ENCODE measurements at regions not wholly inside any gene's neighbourhood (a gene's known extent, or its start where the extent isn't known, plus 50 kb on each side); places are given as distances from the start of the nearest gene placed in this dataset.

DNA sequence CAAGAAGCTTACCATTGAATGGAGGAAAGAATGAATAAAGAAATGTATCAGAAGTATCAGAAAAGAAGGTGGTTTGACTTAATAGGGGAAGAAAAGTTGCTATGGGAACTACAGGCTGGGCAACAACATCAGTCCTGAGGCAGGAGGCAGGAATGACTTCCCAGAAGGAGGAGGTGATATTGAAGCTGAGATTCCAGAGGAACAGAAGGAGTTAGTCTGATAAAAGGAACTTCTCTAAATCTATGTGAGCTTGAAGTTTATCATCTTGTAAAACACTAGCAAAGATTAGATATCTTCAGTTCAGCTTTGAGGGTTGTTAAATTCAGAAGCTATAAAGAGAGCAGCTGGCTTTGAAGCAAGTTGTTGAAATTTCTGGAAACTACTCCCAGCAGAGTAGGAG, 213.3 kb upstream of the THRB start:
- TF ChIP-seq, protein P1, sequence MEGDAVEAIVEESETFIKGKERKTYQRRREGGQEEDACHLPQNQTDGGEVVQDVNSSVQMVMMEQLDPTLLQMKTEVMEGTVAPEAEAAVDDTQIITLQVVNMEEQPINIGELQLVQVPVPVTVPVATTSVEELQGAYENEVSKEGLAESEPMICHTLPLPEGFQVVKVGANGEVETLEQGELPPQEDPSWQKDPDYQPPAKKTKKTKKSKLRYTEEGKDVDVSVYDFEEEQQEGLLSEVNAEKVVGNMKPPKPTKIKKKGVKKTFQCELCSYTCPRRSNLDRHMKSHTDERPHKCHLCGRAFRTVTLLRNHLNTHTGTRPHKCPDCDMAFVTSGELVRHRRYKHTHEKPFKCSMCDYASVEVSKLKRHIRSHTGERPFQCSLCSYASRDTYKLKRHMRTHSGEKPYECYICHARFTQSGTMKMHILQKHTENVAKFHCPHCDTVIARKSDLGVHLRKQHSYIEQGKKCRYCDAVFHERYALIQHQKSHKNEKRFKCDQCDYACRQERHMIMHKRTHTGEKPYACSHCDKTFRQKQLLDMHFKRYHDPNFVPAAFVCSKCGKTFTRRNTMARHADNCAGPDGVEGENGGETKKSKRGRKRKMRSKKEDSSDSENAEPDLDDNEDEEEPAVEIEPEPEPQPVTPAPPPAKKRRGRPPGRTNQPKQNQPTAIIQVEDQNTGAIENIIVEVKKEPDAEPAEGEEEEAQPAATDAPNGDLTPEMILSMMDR (IDR thresholded peaks at IDR 0.05; ENCODE audit: extremely low read depth, missing control alignments): no peak
- no peak for DNase-seq (ENCODE audit: low spot score)

DNA sequence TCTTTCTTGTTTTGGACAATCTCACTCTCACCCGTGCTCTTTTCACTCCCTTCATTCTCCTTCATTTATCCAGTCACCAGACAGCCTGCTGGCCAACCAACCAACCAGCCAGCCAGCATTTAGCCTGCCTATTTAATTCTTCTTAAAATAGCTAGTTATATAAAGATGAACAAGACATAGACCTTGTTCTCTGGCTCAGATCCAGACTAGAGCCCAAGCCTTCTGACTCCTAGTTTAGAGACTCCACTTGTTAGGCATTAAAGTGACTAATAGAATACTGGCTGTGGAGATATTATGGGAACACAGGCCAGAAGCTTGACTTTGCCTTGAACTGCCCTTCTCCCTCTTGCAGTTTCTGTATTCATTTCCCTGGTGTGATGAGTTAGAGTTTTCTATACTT, 215.3 kb upstream of the THRB start:
- TF ChIP-seq, protein P1 (IDR thresholded peaks at IDR 0.05; ENCODE audit: extremely low read depth, missing control alignments): no peak
- DNase-seq (ENCODE audit: low spot score): no peak

DNA sequence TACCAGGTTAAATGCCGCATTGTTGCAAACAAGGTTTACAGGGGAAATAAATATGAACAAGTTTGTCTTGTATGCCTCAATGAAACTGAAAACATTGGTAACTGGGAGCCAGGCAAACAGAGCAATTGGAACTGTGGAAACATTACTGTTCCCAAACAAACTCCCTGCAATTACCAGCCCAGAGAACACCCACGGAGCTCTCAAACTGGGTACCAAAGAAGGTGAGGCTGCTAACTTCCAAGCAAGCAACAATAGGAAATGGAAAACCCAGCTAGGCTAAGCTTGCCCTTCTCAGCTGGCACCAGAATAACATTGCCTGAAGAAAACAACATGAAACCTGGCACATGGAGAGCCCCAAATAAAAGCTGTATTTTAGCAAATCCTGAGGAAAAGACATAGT, 218.9 kb upstream of the THRB start:
- no peak for DNase-seq (ENCODE audit: low spot score)
- TF ChIP-seq, protein P1 (IDR thresholded peaks at IDR 0.05; ENCODE audit: extremely low read depth, missing control alignments): no peak

DNA sequence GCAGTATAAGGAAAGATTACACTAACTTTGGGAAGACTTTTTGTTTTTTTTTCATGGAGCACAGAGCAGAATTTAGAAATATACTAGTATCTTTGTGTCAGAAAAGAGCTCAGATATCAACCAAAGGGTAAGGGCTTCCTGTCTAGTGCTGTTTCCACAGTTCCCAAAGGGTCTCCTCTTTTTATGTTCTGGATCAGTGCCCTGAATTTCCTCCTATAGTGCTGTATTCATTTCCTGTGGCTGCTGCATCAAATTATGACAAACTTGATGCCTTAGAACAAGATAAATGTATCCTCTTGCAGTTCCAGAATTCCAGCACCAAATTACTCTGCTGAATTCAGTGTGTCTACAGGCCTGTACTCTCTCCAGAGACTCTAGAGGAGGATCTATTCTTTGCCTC, 219.8 kb upstream of the THRB start:
- TF ChIP-seq, protein P1 (IDR thresholded peaks at IDR 0.05; ENCODE audit: extremely low read depth, missing control alignments): no peak
- no peak for DNase-seq (ENCODE audit: low spot score)

DNA sequence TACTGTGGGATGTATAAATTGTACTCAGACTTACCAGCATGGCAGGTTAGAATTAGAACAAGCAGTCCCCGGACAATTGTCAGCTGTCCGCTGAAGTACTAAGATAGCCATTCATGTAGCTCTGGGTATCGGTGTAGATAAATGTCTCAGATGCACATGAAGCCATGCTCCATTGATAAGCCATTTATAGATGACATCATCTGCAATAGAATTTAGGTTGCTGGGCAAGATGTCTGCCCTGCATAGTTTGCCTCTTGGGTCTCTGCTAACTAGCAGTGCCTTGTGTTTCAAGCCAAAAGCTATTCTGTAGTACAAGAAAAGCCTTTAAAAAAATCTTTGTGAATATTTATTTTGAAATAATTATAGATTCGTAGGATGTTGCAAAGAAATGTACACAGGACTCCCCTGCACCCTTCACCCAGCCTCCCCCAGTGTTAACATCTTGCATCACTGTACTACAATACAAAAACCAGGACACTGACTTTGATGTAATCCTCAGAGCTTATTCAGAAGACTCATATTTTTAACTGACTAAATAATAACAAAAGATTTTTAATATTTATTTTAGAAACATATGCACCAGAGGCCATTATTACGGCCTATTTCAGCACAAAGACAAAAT, 220.6 kb upstream of the THRB start:
- TF ChIP-seq, protein P1 (IDR thresholded peaks at IDR 0.05; ENCODE audit: extremely low read depth, missing control alignments): no peak
- no peak for DNase-seq (ENCODE audit: low spot score)

DNA sequence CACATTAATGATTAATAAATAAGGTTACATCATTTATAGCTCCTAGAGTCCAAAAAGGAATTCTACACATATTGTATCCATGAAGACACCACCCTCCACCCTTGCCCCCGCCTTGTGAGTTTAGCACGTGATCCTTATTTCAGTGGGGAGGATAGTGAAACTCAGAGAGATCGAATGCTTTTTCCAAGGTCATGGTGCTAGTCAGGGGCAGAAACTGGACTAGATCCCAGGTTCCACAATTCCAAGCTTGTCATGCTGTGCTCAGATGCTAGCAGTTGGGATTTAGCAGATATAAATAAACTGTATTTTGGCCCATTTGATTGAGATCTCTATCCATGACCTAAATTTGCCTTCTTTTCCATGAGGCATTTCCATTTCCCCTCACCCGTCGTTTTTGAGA, 227.4 kb upstream of the THRB start:
- no peak for DNase-seq (ENCODE audit: low spot score)
- TF ChIP-seq, protein P1 (IDR thresholded peaks at IDR 0.05; ENCODE audit: extremely low read depth, missing control alignments): no peak

- TF ChIP-seq, protein P1 (IDR thresholded peaks at IDR 0.05; ENCODE audit: extremely low read depth, missing control alignments): no peak
- DNase-seq (ENCODE audit: low spot score): no peak
Observed at GRCh38 chr3:24725514-24726255, 231.0 kb upstream of the THRB start.

Data from GM20000 (cell line).